Esophagus muscularis mucosa (tissue), 4 donors: ENCODE measurements at regions not wholly inside any gene's neighbourhood (a gene's known extent, or its start where the extent isn't known, plus 50 kb on each side); places are given as distances from the start of the nearest gene placed in this dataset.

ENCODE experiments used
- CTCF ChIP-seq, 3 experiments: fragments of 200-600 bp in 2 of 3; fragments of 450-650 bp in 1 of 3; sonication (generic) in 2 of 3; IDR thresholded peaks; one replicate each; pipeline ENCODE4 v1.5.1; 2017 to 2019; ENCODE audit warnings: antibody characterized with exemption in 3 of 3, mild to moderate bottlenecking in 2 of 3, moderate library complexity in 1 of 3
- EP300 ChIP-seq: sonication (generic); formaldehyde crosslinking; IDR thresholded peaks from one replicate; pipeline ENCODE4 v1.6.1; 2017; ENCODE audit warnings: antibody characterized with exemption
- POLR2A ChIP-seq: fragments of 450-650 bp; IDR thresholded peaks from one replicate; pipeline ENCODE4 v1.6.1; 2017; ENCODE audit warnings: antibody characterized with exemption, moderate library complexity, mild to moderate bottlenecking, low read depth
- POLR2AphosphoS5 ChIP-seq, 2 donors: sonication (generic); formaldehyde crosslinking; IDR thresholded peaks; one replicate each; pipeline ENCODE4 v1.6.1; 2017; ENCODE audit warnings: antibody characterized with exemption in 2 of 2

DNA sequence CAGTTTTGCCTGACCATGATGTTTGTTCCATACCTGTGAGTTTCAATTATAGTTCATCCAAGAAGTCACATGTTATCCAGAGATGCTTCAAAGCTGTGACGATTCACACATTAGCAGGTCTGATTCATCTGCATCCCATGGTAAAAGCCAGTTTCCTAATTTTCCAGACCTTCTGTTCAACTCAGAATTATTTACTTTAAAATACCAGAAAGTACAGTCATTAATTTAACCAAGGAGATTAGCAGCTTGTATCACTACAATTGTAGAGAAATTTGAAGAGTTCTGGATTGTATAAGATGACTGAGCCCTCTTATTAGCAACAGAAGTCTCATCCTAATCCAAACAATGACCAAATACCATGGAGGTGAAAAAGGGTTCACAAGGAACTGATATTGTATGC, 76.1 kb upstream of the THBS1 start:
- TF ChIP-seq CTCF (IDR thresholded peaks at IDR 0.05) (no peak), POLR2AphosphoS5 (IDR thresholded peaks at IDR 0.05) (peak in 1 of 2 donors; percentile 55), POLR2A (no peak), EP300 (no peak)
